ENCODE measurements at regions not wholly inside any gene's neighbourhood (a gene's known extent, or its start where the extent isn't known, plus 50 kb on each side); places are given as distances from the start of the nearest gene placed in this dataset.

GRCh38 chr9:106066940-106067524 lies 372.7 kb downstream of the TMEM38B start:
- H3K4me3 ChIP-seq = no peak overlapping the region
- no peak overlapping the region for H3K27ac ChIP-seq
- no peak for ATAC-seq (ENCODE audit: insufficient number of reproducible peaks, low FRiP score, low read depth)
- DNase-seq (ENCODE audit: low spot score) = no peak
- no peaks in the 10 kb centered on the region for H3K4me1 ChIP-seq (ENCODE audit: control insufficient read depth in 1 of 2, low read depth in 2 of 2)
- H3K9me3 ChIP-seq = no peaks in the 10 kb centered on the region
- H3K27me3 ChIP-seq (replicated peaks; ENCODE audit: insufficient read depth) = no peaks in the 10 kb centered on the region
- TF ChIP-seq CTCF (IDR thresholded peaks at IDR 0.05) = no peak
- H3K36me3 ChIP-seq = no peaks in the 10 kb centered on the region

GRCh38 chr9:106069241-106069640 lies 374.9 kb downstream of the TMEM38B start:
- DNase-seq (ENCODE audit: low spot score) (no peak), ATAC-seq (ENCODE audit: insufficient number of reproducible peaks, low FRiP score, low read depth) (no peak)
- H3K4me3 ChIP-seq = no peak overlapping the region
- no peak for TF ChIP-seq CTCF (IDR thresholded peaks at IDR 0.05)
- no peaks in the 10 kb centered on the region for H3K27me3 ChIP-seq (replicated peaks; ENCODE audit: insufficient read depth)
- H3K36me3 ChIP-seq = no peaks in the 10 kb centered on the region
- no peaks in the 10 kb centered on the region for H3K4me1 ChIP-seq (ENCODE audit: control insufficient read depth in 1 of 2, low read depth in 2 of 2)
- no peaks in the 10 kb centered on the region for H3K9me3 ChIP-seq
- H3K27ac ChIP-seq = no peak overlapping the region

- no peaks in the 10 kb centered on the region for H3K9me3 ChIP-seq
- H3K36me3 ChIP-seq = no peaks in the 10 kb centered on the region
- no peak for DNase-seq (ENCODE audit: low spot score)
- no peaks in the 10 kb centered on the region for H3K27me3 ChIP-seq (replicated peaks; ENCODE audit: insufficient read depth)
- H3K4me3 ChIP-seq = no peak overlapping the region
- no peaks in the 10 kb centered on the region for H3K4me1 ChIP-seq (ENCODE audit: control insufficient read depth in 1 of 2, low read depth in 2 of 2)
- no peak overlapping the region for H3K27ac ChIP-seq
- TF ChIP-seq CTCF (IDR thresholded peaks at IDR 0.05) = no peak
- no peak for ATAC-seq (ENCODE audit: insufficient number of reproducible peaks, low FRiP score, low read depth)
Measured at GRCh38 chr9:106072421-106072820, 378.1 kb downstream of the TMEM38B start.

- no peak for DNase-seq (ENCODE audit: low spot score)
- no peak for TF ChIP-seq CTCF (IDR thresholded peaks at IDR 0.05)
Measured at GRCh38 chr9:106074006-106074405, 379.7 kb downstream of the TMEM38B start.

GRCh38 chr9:106075236-106075959 lies 381.1 kb downstream of the TMEM38B start:
- H3K27ac ChIP-seq = no peak overlapping the region
- no peaks in the 10 kb centered on the region for H3K27me3 ChIP-seq (replicated peaks; ENCODE audit: insufficient read depth)
- no peaks in the 10 kb centered on the region for H3K36me3 ChIP-seq
- H3K9me3 ChIP-seq = no peaks in the 10 kb centered on the region
- H3K4me1 ChIP-seq (ENCODE audit: control insufficient read depth in 1 of 2, low read depth in 2 of 2) = no peaks in the 10 kb centered on the region
- DNase-seq (ENCODE audit: low spot score) (no peak), ATAC-seq (ENCODE audit: insufficient number of reproducible peaks, low FRiP score, low read depth) (no peak)
- no peak overlapping the region for H3K4me3 ChIP-seq
- no peak for TF ChIP-seq CTCF (IDR thresholded peaks at IDR 0.05)

More at GRCh38 chr9:106074006-106074405, 379.7 kb downstream of the TMEM38B start:
- no peak for ATAC-seq (ENCODE audit: insufficient number of reproducible peaks, low FRiP score, low read depth)
- Histone ChIP-seq H3K9me3 (no peaks in the 10 kb centered on the region), H3K4me3 (no peak overlapping the region), H3K4me1 (ENCODE audit: control insufficient read depth in 1 of 2, low read depth in 2 of 2) (no peaks in the 10 kb centered on the region), H3K36me3 (no peaks in the 10 kb centered on the region), H3K27me3 (replicated peaks; ENCODE audit: insufficient read depth) (no peaks in the 10 kb centered on the region), H3K27ac (no peak overlapping the region)
